ENCODE measurements at regions not wholly inside any gene's neighbourhood (a gene's known extent, or its start where the extent isn't known, plus 50 kb on each side); places are given as distances from the start of the nearest gene placed in this dataset.

DNA sequence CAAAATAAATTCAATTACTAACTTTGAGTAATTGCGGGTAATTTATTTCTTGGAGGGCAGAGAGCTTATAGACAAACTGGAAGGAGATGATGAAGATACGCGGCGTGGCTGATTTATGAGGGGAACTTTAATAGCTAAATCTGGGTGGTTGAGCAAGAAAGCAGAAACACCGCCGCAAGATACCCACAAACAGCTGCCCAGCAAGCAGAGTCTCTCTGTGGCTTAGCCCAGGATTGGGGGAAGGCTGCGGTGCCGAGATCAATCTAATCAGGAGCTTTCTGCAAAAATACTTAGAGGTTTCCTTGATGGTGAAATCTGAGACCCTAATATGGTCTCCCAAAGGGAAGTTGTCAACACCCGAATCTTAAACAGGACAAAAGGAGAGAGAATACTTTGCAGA lies 94.9 kb upstream of the MGMT start:
- TF ChIP-seq, protein P1, sequence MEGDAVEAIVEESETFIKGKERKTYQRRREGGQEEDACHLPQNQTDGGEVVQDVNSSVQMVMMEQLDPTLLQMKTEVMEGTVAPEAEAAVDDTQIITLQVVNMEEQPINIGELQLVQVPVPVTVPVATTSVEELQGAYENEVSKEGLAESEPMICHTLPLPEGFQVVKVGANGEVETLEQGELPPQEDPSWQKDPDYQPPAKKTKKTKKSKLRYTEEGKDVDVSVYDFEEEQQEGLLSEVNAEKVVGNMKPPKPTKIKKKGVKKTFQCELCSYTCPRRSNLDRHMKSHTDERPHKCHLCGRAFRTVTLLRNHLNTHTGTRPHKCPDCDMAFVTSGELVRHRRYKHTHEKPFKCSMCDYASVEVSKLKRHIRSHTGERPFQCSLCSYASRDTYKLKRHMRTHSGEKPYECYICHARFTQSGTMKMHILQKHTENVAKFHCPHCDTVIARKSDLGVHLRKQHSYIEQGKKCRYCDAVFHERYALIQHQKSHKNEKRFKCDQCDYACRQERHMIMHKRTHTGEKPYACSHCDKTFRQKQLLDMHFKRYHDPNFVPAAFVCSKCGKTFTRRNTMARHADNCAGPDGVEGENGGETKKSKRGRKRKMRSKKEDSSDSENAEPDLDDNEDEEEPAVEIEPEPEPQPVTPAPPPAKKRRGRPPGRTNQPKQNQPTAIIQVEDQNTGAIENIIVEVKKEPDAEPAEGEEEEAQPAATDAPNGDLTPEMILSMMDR (IDR thresholded peaks at IDR 0.05; ENCODE audit: low read depth, low read length), result no peak
- DNase-seq (ENCODE audit: low read depth in 2 of 2), result no peak
- H3K4me3 ChIP-seq (replicated peaks in 1 of 2; ENCODE audit: low read depth in 2 of 2, low read length in 2 of 2), result no peak overlapping the region

DNA sequence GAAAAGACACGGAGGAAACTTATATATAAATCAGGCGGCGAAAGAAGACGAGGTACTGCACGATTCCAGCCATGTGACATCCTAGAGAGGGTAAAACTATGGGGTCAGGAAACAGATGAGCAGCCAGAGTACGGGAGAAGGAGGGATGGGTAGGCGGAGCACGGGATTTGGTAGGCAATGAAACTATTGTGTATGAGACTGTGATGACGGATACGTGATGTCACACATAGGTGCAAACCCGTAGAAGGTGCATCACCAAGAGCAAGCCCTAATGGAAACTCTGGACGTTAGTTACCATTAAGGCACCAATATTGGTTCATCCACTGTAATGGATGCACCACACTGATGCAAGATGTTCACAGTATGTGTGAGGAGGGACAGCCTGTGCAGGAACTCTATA lies 93.8 kb upstream of the MGMT start:
- DNase-seq (ENCODE audit: low read depth in 2 of 2), result no peak
- no peak overlapping the region for H3K4me3 ChIP-seq (replicated peaks in 1 of 2; ENCODE audit: low read depth in 2 of 2, low read length in 2 of 2)
- TF ChIP-seq, protein P1 (IDR thresholded peaks at IDR 0.05; ENCODE audit: low read depth, low read length), result no peak

DNA sequence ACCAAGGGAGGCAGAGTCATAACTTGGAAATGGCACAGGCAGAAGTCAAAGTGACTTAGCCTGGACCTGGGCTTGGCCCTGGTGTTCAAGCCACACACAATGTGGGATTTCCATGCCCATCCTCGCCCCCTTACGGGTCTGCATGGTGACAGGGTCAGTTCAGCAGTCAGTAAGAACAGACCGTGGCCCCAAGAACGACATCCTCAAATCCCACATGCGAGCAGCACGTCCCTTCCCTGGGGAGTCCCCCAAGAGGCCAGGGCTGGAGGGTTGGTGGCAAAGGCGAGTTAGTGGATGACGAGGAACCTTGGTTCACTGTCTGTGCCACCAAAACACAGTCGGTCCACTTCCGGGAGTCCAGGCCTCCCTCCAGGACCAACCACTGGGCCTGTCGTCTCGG lies 93.3 kb upstream of the MGMT start:
- no peak overlapping the region for H3K4me3 ChIP-seq (replicated peaks in 1 of 2; ENCODE audit: low read depth in 2 of 2, low read length in 2 of 2)
- TF ChIP-seq, protein P1 (IDR thresholded peaks at IDR 0.05; ENCODE audit: low read depth, low read length), result no peak
- no peak for DNase-seq (ENCODE audit: low read depth in 2 of 2)

DNA sequence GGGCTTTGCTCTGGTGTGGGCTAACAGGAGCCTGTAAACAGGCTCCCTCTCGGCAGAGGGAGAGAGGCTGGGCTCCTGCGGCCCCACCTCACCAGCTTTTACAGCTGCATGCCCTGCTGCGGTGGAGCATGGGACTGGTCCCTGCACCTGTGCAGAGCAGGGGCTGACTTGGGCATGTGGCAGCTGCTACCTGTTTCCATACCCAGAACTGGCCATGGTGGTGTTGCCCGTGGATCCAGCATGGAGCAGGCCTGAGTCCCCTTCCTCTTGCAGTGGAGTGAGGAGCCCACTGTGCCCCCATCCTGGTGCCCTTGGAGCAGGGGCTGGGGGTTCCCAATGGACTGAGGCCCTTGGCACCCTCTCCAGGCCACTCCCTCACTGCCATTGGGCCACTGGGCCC lies 91.9 kb upstream of the MGMT start:
- H3K4me3 ChIP-seq (replicated peaks in 1 of 2; ENCODE audit: low read depth in 2 of 2, low read length in 2 of 2), result no peak overlapping the region
- no peak for DNase-seq (ENCODE audit: low read depth in 2 of 2)
- TF ChIP-seq, protein P1 (IDR thresholded peaks at IDR 0.05; ENCODE audit: low read depth, low read length), result no peak

DNA sequence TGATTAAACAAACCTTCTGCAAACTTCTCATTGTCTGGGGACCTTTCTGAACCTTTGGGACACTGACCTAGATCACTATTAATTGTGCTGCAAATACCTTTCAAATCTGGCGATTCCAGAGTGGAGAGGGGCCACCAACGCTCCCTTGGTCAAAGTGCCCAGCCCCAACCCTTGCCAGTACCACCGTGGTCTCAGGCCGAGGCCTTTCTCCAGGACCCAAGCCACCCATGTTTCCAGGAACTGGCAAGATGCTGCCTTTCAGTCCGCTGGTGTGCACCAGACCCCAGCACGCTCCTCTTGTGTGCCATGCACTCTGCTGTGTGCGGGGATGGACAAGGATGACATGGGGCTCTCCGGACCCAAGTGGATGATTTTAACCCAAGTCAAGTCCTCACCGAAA lies 91.1 kb upstream of the MGMT start:
- TF ChIP-seq, protein P1 (IDR thresholded peaks at IDR 0.05; ENCODE audit: low read depth, low read length), result no peak
- H3K4me3 ChIP-seq (replicated peaks in 1 of 2; ENCODE audit: low read depth in 2 of 2, low read length in 2 of 2), result no peak overlapping the region
- DNase-seq (ENCODE audit: low read depth in 2 of 2), result no peak

DNA sequence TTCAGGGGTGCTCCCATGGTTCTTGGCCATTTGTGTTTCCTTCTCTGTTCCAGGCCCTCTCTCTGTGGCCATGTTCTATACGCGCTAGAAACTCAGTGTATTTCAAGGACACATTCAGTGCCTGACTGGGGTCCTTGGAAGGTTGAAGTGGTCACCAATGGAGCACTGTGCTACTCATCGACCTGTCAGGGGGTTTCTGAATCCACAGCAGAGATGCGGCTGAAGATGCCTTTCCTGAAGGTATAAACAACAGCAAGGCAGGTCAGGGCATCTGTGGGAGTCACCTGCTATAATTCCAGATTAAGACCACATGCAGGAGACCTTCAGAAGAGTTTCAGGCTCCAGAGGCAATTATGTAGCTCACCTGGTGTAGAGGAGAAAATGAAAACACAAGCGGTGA lies 86.8 kb upstream of the MGMT start:
- TF ChIP-seq, protein P1 (IDR thresholded peaks at IDR 0.05; ENCODE audit: low read depth, low read length), result no peak
- H3K4me3 ChIP-seq (replicated peaks in 1 of 2; ENCODE audit: low read depth in 2 of 2, low read length in 2 of 2), result no peak overlapping the region
- no peak for DNase-seq (ENCODE audit: low read depth in 2 of 2)

DNA sequence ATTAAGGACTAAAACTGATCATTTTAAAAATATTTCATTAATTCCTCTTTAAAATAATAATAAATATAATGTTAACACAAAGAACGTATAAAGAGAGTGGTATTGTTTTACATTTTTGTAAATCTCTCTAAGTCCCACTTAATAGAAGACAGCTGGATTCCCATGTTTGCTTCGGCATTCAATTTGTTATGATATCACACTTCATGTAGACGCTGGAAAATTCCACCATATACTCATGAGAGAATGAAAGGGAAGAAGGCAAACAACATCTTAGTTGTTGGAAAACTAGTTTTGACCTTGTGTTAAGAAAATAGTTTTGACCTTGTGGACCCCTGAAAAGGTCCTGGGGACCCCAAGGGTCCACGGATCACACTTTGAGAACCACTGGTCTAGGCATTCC lies 85.3 kb upstream of the MGMT start:
- no peak for DNase-seq (ENCODE audit: low read depth in 2 of 2)
- H3K4me3 ChIP-seq (replicated peaks in 1 of 2; ENCODE audit: low read depth in 2 of 2, low read length in 2 of 2), result no peak overlapping the region
- TF ChIP-seq, protein P1 (IDR thresholded peaks at IDR 0.05; ENCODE audit: low read depth, low read length), result no peak
